HUES64 (cell line): ENCODE measurements at regions not wholly inside any gene's neighbourhood (a gene's known extent, or its start where the extent isn't known, plus 50 kb on each side); places are given as distances from the start of the nearest gene placed in this dataset.

ENCODE experiments used
- H3K27ac ChIP-seq: 2 replicates; pipeline ENCODE4 v1.7.0; 2013; ENCODE audit warnings: low read depth, low read length, inconsistent platforms
- H3K27me3 ChIP-seq: 2 replicates; pipeline ENCODE4 v1.6.1; 2013; ENCODE audit warnings: mild to moderate bottlenecking, low read length; ENCODE audit not compliant: insufficient read depth
- H3K36me3 ChIP-seq: 2 replicates; pipeline ENCODE4 v1.6.1; 2013; ENCODE audit warnings: mild to moderate bottlenecking, low read length; ENCODE audit not compliant: insufficient read depth
- H3K4me1 ChIP-seq: 2 replicates; pipeline ENCODE4 v1.6.1; 2013; ENCODE audit warnings: mild to moderate bottlenecking, low read length, moderate library complexity; ENCODE audit not compliant: insufficient read depth
- H3K4me3 ChIP-seq: 2 replicates; pipeline ENCODE4 v1.5.1; 2013; ENCODE audit warnings: mild to moderate bottlenecking, low read length, moderate library complexity
- H3K9ac ChIP-seq: 2 replicates; pipeline ENCODE4 v1.6.1; 2013; ENCODE audit warnings: mild to moderate bottlenecking, low read depth, low read length
- H3K9me3 ChIP-seq: 2 replicates; pipeline ENCODE4 v1.6.1; 2013; ENCODE audit warnings: low read depth, low read length; ENCODE audit not compliant: insufficient read depth
- WGBS: fragments of 150-250, 120-280 bp; methylation state at CpG from one replicate; pipeline ENCODE4 v1.1.7; 2013; ENCODE audit warnings: missing lambda C conversion rate; 5-methylcytosine and 5-hydroxymethylcytosine counted together

GRCh38 chr12:131586761-131587160, 124.1 kb upstream of the SFSWAP start:
- Histone ChIP-seq H3K27ac (no peak overlapping the region), H3K4me1 (peaks cover 9% of the 10 kb centered on the region; the same call in 1 of the 2 replicates), H3K9ac (no peak overlapping the region), H3K9me3 (peaks cover 35% of the 10 kb centered on the region; the same call in 1 of the 2 replicates), H3K36me3 (no peaks in the 10 kb centered on the region), H3K27me3 (no peaks in the 10 kb centered on the region; the same call in 1 of the 2 replicates), H3K4me3 (no peak overlapping the region)
- WGBS = 72% methylated on average over 3 of the region's 3 CpGs

GRCh38 chr12:131587565-131587964, 123.3 kb upstream of the SFSWAP start:
- peaks cover 28% of the 10 kb centered on the region; the same call in 1 of the 2 replicates for H3K9me3 ChIP-seq
- H3K27me3 ChIP-seq = no peaks in the 10 kb centered on the region; the same call in 1 of the 2 replicates
- no peak overlapping the region for H3K9ac ChIP-seq
- H3K4me1 ChIP-seq = peaks cover 9% of the 10 kb centered on the region; the same call in 1 of the 2 replicates
- H3K27ac ChIP-seq = no peak overlapping the region
- no peaks in the 10 kb centered on the region for H3K36me3 ChIP-seq
- H3K4me3 ChIP-seq = no peak overlapping the region
- 81% methylated on average over 11 of the region's 11 CpGs for WGBS

DNA sequence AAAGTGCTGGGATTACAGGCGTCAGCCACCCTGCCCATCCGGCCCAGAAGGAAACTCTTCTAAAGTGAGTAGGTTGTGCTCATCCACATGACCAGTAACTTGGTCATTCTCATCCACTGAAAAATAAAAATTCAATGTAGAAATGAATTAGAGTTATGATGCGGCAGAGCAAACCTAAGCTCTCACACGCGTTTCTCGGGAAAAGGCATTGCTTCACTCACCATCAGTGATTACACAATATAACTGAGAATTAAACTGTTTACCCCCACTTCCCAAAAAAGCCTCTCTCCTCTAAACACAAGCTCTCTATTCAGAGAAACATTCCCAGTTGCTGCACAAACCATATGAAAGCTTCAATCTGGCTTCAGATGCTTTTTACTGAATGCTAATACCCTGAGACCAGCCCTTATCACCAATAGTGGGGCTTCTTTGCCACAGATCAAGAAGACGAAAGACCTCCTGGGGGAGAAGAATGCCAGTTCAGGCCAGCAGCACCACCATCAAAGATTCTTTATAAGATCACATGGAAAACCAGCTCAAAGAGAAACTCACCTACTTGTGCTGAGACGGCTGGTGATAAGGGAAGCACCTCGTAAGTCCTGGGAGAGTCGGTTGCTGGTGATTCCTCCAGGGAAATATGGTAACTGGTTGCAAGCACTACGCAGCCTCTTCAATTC, 121.5 kb upstream of the SFSWAP start:
- WGBS = 74% methylated on average over 11 of the region's 11 CpGs
- peaks cover 22% of the 10 kb centered on the region; the same call in 1 of the 2 replicates for H3K9me3 ChIP-seq
- no peaks in the 10 kb centered on the region for H3K27me3 ChIP-seq
- no peak overlapping the region for H3K27ac ChIP-seq
- no peak overlapping the region for H3K9ac ChIP-seq
- no peak overlapping the region for H3K4me3 ChIP-seq
- H3K36me3 ChIP-seq = no peaks in the 10 kb centered on the region
- peaks cover 9% of the 10 kb centered on the region; the same call in 1 of the 2 replicates for H3K4me1 ChIP-seq

GRCh38 chr12:131589966-131590365, 120.9 kb upstream of the SFSWAP start:
- H3K4me3 ChIP-seq = no peak overlapping the region
- H3K9me3 ChIP-seq = peaks cover 20% of the 10 kb centered on the region; the same call in 1 of the 2 replicates
- no peak overlapping the region for H3K27ac ChIP-seq
- H3K9ac ChIP-seq = no peak overlapping the region
- H3K36me3 ChIP-seq = no peaks in the 10 kb centered on the region
- H3K27me3 ChIP-seq = no peaks in the 10 kb centered on the region
- peaks cover 9% of the 10 kb centered on the region; the same call in 1 of the 2 replicates for H3K4me1 ChIP-seq

DNA sequence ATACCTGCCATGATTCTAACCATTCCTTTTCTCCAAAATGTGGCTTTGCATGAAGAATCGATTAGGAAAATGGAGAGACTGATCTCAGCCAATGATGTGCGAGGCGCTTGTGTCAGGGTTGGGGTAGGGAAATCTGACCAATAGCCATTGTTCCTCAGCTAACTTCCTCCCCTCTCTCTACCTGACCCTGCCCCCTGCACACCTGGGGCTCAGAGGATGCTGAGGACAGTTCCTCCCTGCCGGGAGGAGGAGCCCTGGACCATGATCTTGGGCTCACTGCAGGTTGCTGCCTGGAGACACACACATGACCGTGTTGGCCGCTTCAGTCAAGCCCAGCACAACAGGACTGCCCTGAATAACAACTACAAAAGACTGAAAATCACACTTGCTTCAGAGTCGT, 119.8 kb upstream of the SFSWAP start:
- H3K36me3 ChIP-seq = no peaks in the 10 kb centered on the region
- no peaks in the 10 kb centered on the region for H3K27me3 ChIP-seq
- H3K9me3 ChIP-seq = peaks cover 19% of the 10 kb centered on the region; the same call in 1 of the 2 replicates
- H3K27ac ChIP-seq = no peak overlapping the region
- WGBS = 90% methylated on average over 7 of the region's 7 CpGs
- peaks cover 9% of the 10 kb centered on the region; the same call in 1 of the 2 replicates for H3K4me1 ChIP-seq
- H3K4me3 ChIP-seq = no peak overlapping the region
- no peak overlapping the region for H3K9ac ChIP-seq

- Histone ChIP-seq H3K4me1 (peaks cover 9% of the 10 kb centered on the region; the same call in 1 of the 2 replicates), H3K9ac (no peak overlapping the region), H3K9me3 (peaks cover 10% of the 10 kb centered on the region; the same call in 1 of the 2 replicates), H3K27ac (no peak overlapping the region), H3K36me3 (no peaks in the 10 kb centered on the region), H3K27me3 (no peaks in the 10 kb centered on the region), H3K4me3 (no peak overlapping the region)
- WGBS = 95% methylated on average over 42 of the region's 42 CpGs
Observed at GRCh38 chr12:131591714-131592709, 118.9 kb upstream of the SFSWAP start.

DNA sequence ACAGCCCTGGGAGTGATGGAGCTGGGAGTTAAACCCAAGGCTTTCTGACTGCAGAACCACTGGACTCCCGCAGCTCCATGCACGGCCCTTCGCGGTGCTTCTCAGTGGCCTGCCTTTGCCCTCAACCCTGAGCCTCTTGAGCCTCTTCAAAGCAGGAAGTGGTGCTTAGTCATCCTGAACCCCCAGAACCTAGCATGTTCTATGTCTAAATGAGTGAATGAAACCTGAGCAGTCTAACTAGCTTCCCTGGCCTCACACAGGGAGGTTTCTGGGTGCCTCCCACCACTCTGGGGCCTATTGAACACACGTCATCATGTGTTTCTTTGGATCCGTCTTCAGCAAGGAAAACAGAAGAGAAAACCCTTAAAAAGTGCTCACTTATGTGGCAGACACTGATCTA, 117.9 kb upstream of the SFSWAP start:
- WGBS = 89% methylated on average over 6 of the region's 6 CpGs
- no peaks in the 10 kb centered on the region for H3K36me3 ChIP-seq
- no peak overlapping the region for H3K27ac ChIP-seq
- no peak overlapping the region for H3K9ac ChIP-seq
- peaks cover under 1% of the 10 kb centered on the region; the same call in 1 of the 2 replicates for H3K9me3 ChIP-seq
- H3K27me3 ChIP-seq = no peaks in the 10 kb centered on the region
- no peak overlapping the region for H3K4me3 ChIP-seq
- H3K4me1 ChIP-seq = peaks cover 9% of the 10 kb centered on the region; the same call in 1 of the 2 replicates

DNA sequence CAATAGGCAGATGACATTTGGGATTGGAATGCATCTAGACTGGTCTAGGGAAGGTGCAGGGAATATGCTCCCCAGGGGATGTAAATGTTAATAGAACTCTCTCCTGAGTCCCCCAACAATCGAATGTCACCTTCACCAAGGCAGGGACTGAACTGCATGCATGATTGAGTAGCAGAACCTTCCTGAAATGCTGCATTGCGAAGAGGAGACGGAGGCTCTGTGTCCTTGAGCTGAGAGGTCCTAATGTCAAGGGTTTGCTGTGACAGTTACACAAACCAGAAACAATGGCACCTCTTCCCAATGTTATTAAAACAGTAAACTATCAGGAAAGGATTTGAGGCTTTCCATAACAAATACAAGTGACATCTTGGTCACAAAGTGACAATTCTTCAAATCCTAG, 117.5 kb upstream of the SFSWAP start:
- Histone ChIP-seq H3K36me3 (no peaks in the 10 kb centered on the region), H3K27ac (no peak overlapping the region), H3K4me1 (peaks cover 9% of the 10 kb centered on the region; the same call in 1 of the 2 replicates), H3K27me3 (no peaks in the 10 kb centered on the region), H3K9ac (no peak overlapping the region), H3K4me3 (no peak overlapping the region), H3K9me3 (no peaks in the 10 kb centered on the region)
- 76% methylated on average over 3 of the region's 3 CpGs for WGBS

DNA sequence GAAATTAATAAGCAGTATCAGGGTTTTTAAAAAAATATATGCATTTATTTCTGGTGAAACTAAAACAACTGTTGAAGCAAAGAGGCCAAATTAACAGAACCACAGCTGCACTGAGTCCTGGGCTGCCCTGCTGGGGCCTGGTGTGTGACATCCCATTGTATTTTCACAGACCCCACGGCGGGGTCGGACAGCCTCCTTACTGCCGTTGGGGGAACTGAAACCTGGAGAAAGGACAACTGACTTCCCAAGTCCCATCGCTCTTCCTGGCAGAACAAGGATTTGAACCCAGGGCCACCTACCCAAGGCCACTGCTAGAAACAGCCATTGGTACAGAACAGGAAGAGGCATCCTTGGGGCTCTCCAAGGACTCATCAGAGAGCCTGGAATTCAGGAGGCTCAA, 114.8 kb upstream of the SFSWAP start:
- no peaks in the 10 kb centered on the region for H3K36me3 ChIP-seq
- H3K9ac ChIP-seq = no peak overlapping the region
- no peaks in the 10 kb centered on the region for H3K9me3 ChIP-seq
- no peaks in the 10 kb centered on the region for H3K27me3 ChIP-seq
- WGBS = 92% methylated on average over 5 of the region's 5 CpGs
- H3K4me1 ChIP-seq = no peaks in the 10 kb centered on the region
- no peak overlapping the region for H3K4me3 ChIP-seq
- no peak overlapping the region for H3K27ac ChIP-seq

DNA sequence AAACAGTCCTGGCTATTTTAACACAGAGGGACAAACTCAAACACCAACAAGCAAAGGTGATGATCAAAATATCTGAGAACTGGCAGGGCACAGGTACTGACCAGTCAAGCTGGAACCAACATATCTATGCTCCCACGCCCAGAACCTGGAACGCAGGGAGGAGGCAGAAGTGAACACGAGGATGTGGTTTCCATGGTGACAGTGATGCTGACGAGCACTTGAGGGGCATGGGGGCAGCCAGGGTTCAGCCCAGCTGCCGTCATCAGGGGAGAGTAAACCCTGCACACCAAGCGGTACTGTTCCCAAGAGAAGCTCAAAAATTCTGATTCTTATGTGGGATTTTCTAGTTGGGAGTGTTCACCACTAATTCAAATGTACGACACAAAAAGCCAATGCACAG, 113.6 kb upstream of the SFSWAP start:
- H3K9ac ChIP-seq = no peak overlapping the region
- no peak overlapping the region for H3K4me3 ChIP-seq
- WGBS = 86% methylated on average over 7 of the region's 7 CpGs
- no peaks in the 10 kb centered on the region for H3K36me3 ChIP-seq
- H3K9me3 ChIP-seq = no peaks in the 10 kb centered on the region
- no peaks in the 10 kb centered on the region for H3K4me1 ChIP-seq
- no peak overlapping the region for H3K27ac ChIP-seq
- no peaks in the 10 kb centered on the region for H3K27me3 ChIP-seq

- Histone ChIP-seq H3K36me3 (no peaks in the 10 kb centered on the region), H3K4me1 (no peaks in the 10 kb centered on the region), H3K27ac (no peak overlapping the region), H3K4me3 (no peak overlapping the region), H3K9me3 (no peaks in the 10 kb centered on the region), H3K27me3 (no peaks in the 10 kb centered on the region), H3K9ac (no peak overlapping the region)
- 78% methylated on average over 5 of the region's 5 CpGs for WGBS
Observed at GRCh38 chr12:131598717-131599116, 112.2 kb upstream of the SFSWAP start.
